Natural killer cell (primary cell): ENCODE measurements at regions not wholly inside any gene's neighbourhood (a gene's known extent, or its start where the extent isn't known, plus 50 kb on each side); places are given as distances from the start of the nearest gene placed in this dataset.

Source experiments
- ATAC-seq, 3 donors: fragments of 150-1000 bp in 2 of 3; fragments of 200-7000 bp in 1 of 3; cut with Tn5 transposase; 1 replicate in 1 of 3; 2 replicates in 2 of 3; pipeline ENCODE4 v1.10.0; 2021; ENCODE audit warnings: mild to moderate bottlenecking in 2 of 3, moderate library complexity in 2 of 3
- DNase-seq, 2 donors: peaks; one replicate each; pipeline versions ENCODE4 v3.0.0 to v3.0.0-alpha.2; 2013 to 2021; ENCODE audit warnings: mixed read lengths in 1 of 2
- H3K27ac ChIP-seq: one replicate; pipeline ENCODE4 v1.5.1; 2013; ENCODE audit warnings: mild to moderate bottlenecking, low read length
- H3K27me3 ChIP-seq: one replicate; pipeline ENCODE4 v1.6.1; 2013; ENCODE audit warnings: low read length; ENCODE audit not compliant: control insufficient read depth, insufficient read depth
- H3K36me3 ChIP-seq: one replicate; pipeline ENCODE4 v1.6.1; 2013; ENCODE audit warnings: low read length; ENCODE audit not compliant: control insufficient read depth, insufficient read depth
- H3K4me1 ChIP-seq: one replicate; pipeline ENCODE4 v1.6.1; 2013; ENCODE audit warnings: low read length; ENCODE audit not compliant: control insufficient read depth, insufficient read depth
- H3K4me3 ChIP-seq: one replicate; pipeline ENCODE4 v1.5.1; 2013; ENCODE audit warnings: low read length
- H3K9me3 ChIP-seq: one replicate; pipeline ENCODE4 v1.6.1; 2013; ENCODE audit warnings: low read length; ENCODE audit not compliant: control insufficient read depth, insufficient read depth
- H3K27ac Mint-ChIP-seq, 2 donors: one replicate each; pipeline ENCODE4 v1.8.0; 2022; ENCODE audit warnings: mild to moderate bottlenecking in 2 of 2, mixed read lengths in 2 of 2, moderate library complexity in 1 of 2
- H3K27me3 Mint-ChIP-seq, 2 donors: one replicate each; pipeline ENCODE4 v1.8.0; 2022; ENCODE audit warnings: low read depth in 2 of 2, mixed read lengths in 2 of 2
- H3K36me3 Mint-ChIP-seq: one replicate; pipeline ENCODE4 v1.8.0; 2022; ENCODE audit warnings: mixed read lengths
- H3K4me1 Mint-ChIP-seq, 2 donors: one replicate each; pipeline ENCODE4 v1.8.0; 2022; ENCODE audit warnings: mixed read lengths in 2 of 2
- H3K4me3 Mint-ChIP-seq: one replicate; pipeline ENCODE4 v1.8.0; 2022; ENCODE audit warnings: mild to moderate bottlenecking, moderate library complexity, mixed read lengths
- H3K9me3 Mint-ChIP-seq, 2 donors: one replicate each; pipeline ENCODE4 v1.8.0; 2022; ENCODE audit warnings: mixed read lengths in 2 of 2
- CTCF ChIP-seq: fragments of 200-600 bp; IDR thresholded peaks from one replicate; pipeline ENCODE4 v1.8.0; 2022; ENCODE audit warnings: antibody characterized with exemption
- WGBS: methylation state at CpG from one replicate; pipeline ENCODE4 v1.1.7; 2013; ENCODE audit warnings: missing lambda C conversion rate; ENCODE audit not compliant: insufficient coverage; 5-methylcytosine and 5-hydroxymethylcytosine counted together
- intact Hi-C: fragments of 100-400 bp; cut with micrococcal nuclease; formaldehyde crosslinking; loops from one replicate; pipeline ENCODE4 v1.14.2; 2022

- WGBS = no CpG with 5 or more reads among the region's 2 CpGs
Observed at GRCh38 chrX:10743476-10743875, 123.1 kb upstream of the MID1 start.

GRCh38 chrX:10744007-10744406, 123.6 kb upstream of the MID1 start:
- Mint-ChIP-seq H3K4me3 (no peak overlapping the region), H3K27me3 (no peaks in the 10 kb centered on the region), H3K4me1 (no peaks in the 10 kb centered on the region), H3K36me3 (no peaks in the 10 kb centered on the region), H3K9me3 (no peaks in the 10 kb centered on the region), H3K27ac (no peak overlapping the region)
- 83% methylated on average over 2 of the region's 2 CpGs for WGBS
- Histone ChIP-seq H3K4me3 (no peak overlapping the region), H3K9me3 (no peaks in the 10 kb centered on the region), H3K36me3 (no peaks in the 10 kb centered on the region), H3K27me3 (no peaks in the 10 kb centered on the region), H3K27ac (no peak overlapping the region), H3K4me1 (no peaks in the 10 kb centered on the region)
- intact Hi-C loops = no loop called here
- ATAC-seq (no peak), DNase-seq (no peak)
- no peak for TF ChIP-seq CTCF

More at GRCh38 chrX:10743476-10743875, 123.1 kb upstream of the MID1 start:
- H3K36me3 ChIP-seq = no peaks in the 10 kb centered on the region
- DNase-seq (no peak), ATAC-seq (no peak)
- no peaks in the 10 kb centered on the region for H3K27me3 ChIP-seq
- TF ChIP-seq CTCF = no peak
- Mint-ChIP-seq H3K27ac (no peak overlapping the region), H3K4me3 (no peak overlapping the region), H3K9me3 (no peaks in the 10 kb centered on the region), H3K27me3 (no peaks in the 10 kb centered on the region), H3K4me1 (no peaks in the 10 kb centered on the region), H3K36me3 (no peaks in the 10 kb centered on the region)
- no peaks in the 10 kb centered on the region for H3K4me1 ChIP-seq
- intact Hi-C loops = no loop called here
- no peaks in the 10 kb centered on the region for H3K9me3 ChIP-seq
- no peak overlapping the region for H3K27ac ChIP-seq
- H3K4me3 ChIP-seq = no peak overlapping the region

- Mint-ChIP-seq H3K27ac (no peak overlapping the region), H3K4me3 (no peak overlapping the region), H3K36me3 (no peaks in the 10 kb centered on the region), H3K4me1 (no peaks in the 10 kb centered on the region), H3K9me3 (no peaks in the 10 kb centered on the region), H3K27me3 (no peaks in the 10 kb centered on the region)
- H3K9me3 ChIP-seq = no peaks in the 10 kb centered on the region
- H3K4me3 ChIP-seq = no peak overlapping the region
- H3K4me1 ChIP-seq = no peaks in the 10 kb centered on the region
- no peaks in the 10 kb centered on the region for H3K27me3 ChIP-seq
- no peak for DNase-seq
- 69% methylated on average over 1 of the region's 1 CpG for WGBS
- intact Hi-C loops = no loop called here
- ATAC-seq = no peak
- no peaks in the 10 kb centered on the region for H3K36me3 ChIP-seq
- H3K27ac ChIP-seq = no peak overlapping the region
- no peak for TF ChIP-seq CTCF
Observed at GRCh38 chrX:10747975-10748374, 127.6 kb upstream of the MID1 start.

- Mint-ChIP-seq H3K27me3 (no peaks in the 10 kb centered on the region), H3K9me3 (no peaks in the 10 kb centered on the region), H3K36me3 (no peaks in the 10 kb centered on the region), H3K4me3 (no peak overlapping the region), H3K4me1 (no peaks in the 10 kb centered on the region), H3K27ac (no peak overlapping the region)
- Histone ChIP-seq H3K36me3 (no peaks in the 10 kb centered on the region), H3K4me3 (no peak overlapping the region), H3K27ac (no peak overlapping the region), H3K9me3 (no peaks in the 10 kb centered on the region), H3K27me3 (no peaks in the 10 kb centered on the region), H3K4me1 (no peaks in the 10 kb centered on the region)
- intact Hi-C loops = no loop called here
- 66% methylated on average over 2 of the region's 3 CpGs for WGBS
- DNase-seq = no peak
- ATAC-seq = no peak
- no peak for TF ChIP-seq CTCF
Observed at GRCh38 chrX:10749113-10749512, 128.7 kb upstream of the MID1 start.
